K562 (cell line): ENCODE measurements at regions not wholly inside any gene's neighbourhood (a gene's known extent, or its start where the extent isn't known, plus 50 kb on each side); places are given as distances from the start of the nearest gene placed in this dataset.

Experiments
- ATAC-seq: fragments of 200-7000 bp; cut with Tn5 transposase; 3 replicates; pipeline ENCODE4 v1.9.1; 2020; ENCODE audit warnings: moderate library complexity
- BruUV-seq: library from RNA; stranded (reverse); fragments of 400-500 nt; replicated peaks from 2 replicates; lab custom pipeline; 2021; lab: Mats Ljungman, UMichigan
- CTCF ChIA-PET: fragments of 300-600 bp; formaldehyde crosslinking; extraction: SDS; loops from one replicate; lab custom pipeline; 2021; ENCODE audit warnings: low intra/inter-chr PET ratio; lab: Yijun Ruan, JAX
- POLR2A ChIA-PET: fragments of 300-600, 350-650 bp; sonication (Branson Sonifier 250); formaldehyde crosslinking; extraction: SDS; loops from one replicate; lab custom pipeline; 2021; ENCODE audit warnings: antibody characterized with exemption, inconsistent platforms; lab: Yijun Ruan, JAX
- DNase-seq, 4 experiments: peaks; one replicate each; pipeline versions ENCODE4 v3.0.0 to v3.0.0-alpha.2; 2011 to 2018; ENCODE audit warnings: low spot score in 3 of 4, mixed read lengths in 3 of 4; ENCODE audit errors: extremely low read depth in 1 of 4
- FAIRE-seq: peaks from 2 replicates; lab custom pipeline; 2011; peaks lifted over from hg19 to GRCh38; lab: Jason Lieb, UNC
- H2AFZ ChIP-seq: 2 replicates; pipeline ENCODE4 v1.6.0; 2011; ENCODE audit warnings: low read depth, low read length, control low read depth, inconsistent platforms
- H3K27ac ChIP-seq: fragments of 200-600 bp; 3 replicates; pipeline ENCODE4 v1.8.0; 2011; ENCODE audit warnings: low read depth, mild to moderate bottlenecking, control low read depth, inconsistent platforms, low read length, moderate library complexity, mixed read lengths; ENCODE audit errors: extremely low read depth
- H3K27me3 ChIP-seq, 2 experiments: fragments of 300-600 bp in 1 of 2; 2 replicates in 1 of 2; 3 replicates in 1 of 2; pipeline versions ENCODE4 v1.6.0 to v1.8.0; 2011; ENCODE audit warnings: inconsistent platforms in 2 of 2, low read length in 2 of 2, mild to moderate bottlenecking in 1 of 2, mixed read lengths in 1 of 2, moderate library complexity in 1 of 2; ENCODE audit not compliant: control insufficient read depth in 2 of 2, insufficient read depth in 2 of 2
- H3K36me3 ChIP-seq: fragments of 300-600 bp; 3 replicates; pipeline ENCODE4 v1.8.0; 2011; ENCODE audit warnings: mild to moderate bottlenecking, low read length, inconsistent platforms; ENCODE audit not compliant: control insufficient read depth, insufficient read depth
- H3K4me1 ChIP-seq, 2 experiments: fragments of 200-600 bp in 1 of 2; replicated peaks in 1 of 2; 2 replicates in 1 of 2; 3 replicates in 1 of 2; pipeline versions ENCODE4 v1.5.1 to v1.8.0; 2011; ENCODE audit warnings: inconsistent platforms in 2 of 2, low read length in 2 of 2, mild to moderate bottlenecking in 1 of 2, mixed read lengths in 1 of 2, moderate library complexity in 1 of 2; ENCODE audit not compliant: control insufficient read depth in 2 of 2, insufficient read depth in 2 of 2
- H3K4me2 ChIP-seq: 2 replicates; pipeline ENCODE4 v1.6.1; 2011; ENCODE audit warnings: low read length, control low read depth, inconsistent platforms, mixed read lengths; ENCODE audit not compliant: insufficient read depth
- H3K4me3 ChIP-seq: fragments of 200-600 bp; sonication (generic), shearing (Covaris generic); 2 replicates; pipeline ENCODE4 v1.5.1; 2016; ENCODE audit warnings: control low read depth, inconsistent platforms
- H3K79me2 ChIP-seq: fragments of 200-600 bp; 3 replicates; pipeline ENCODE4 v1.8.0; 2011; ENCODE audit warnings: low read length, inconsistent platforms; ENCODE audit not compliant: control insufficient read depth, insufficient read depth
- H3K9ac ChIP-seq, 2 experiments: 2 replicates each; pipeline versions ENCODE4 v1.6.0 to v1.6.1; 2011; ENCODE audit warnings: low read depth in 2 of 2, low read length in 2 of 2, control low read depth in 1 of 2, inconsistent platforms in 1 of 2, mild to moderate bottlenecking in 1 of 2, mixed read lengths in 1 of 2; ENCODE audit not compliant: insufficient read depth in 1 of 2
- H3K9me1 ChIP-seq: one replicate; pipeline ENCODE4 v1.6.0; 2011; ENCODE audit warnings: inconsistent platforms, mild to moderate bottlenecking, low read length, moderate library complexity; ENCODE audit not compliant: control insufficient read depth, insufficient read depth
- H3K9me3 ChIP-seq: replicated peaks from 2 replicates; pipeline ENCODE4 v1.5.1; 2011; ENCODE audit warnings: low read depth, low read length, inconsistent platforms; ENCODE audit not compliant: control insufficient read depth, insufficient read depth
- H4K20me1 ChIP-seq: replicated peaks from 2 replicates; pipeline ENCODE4 v1.6.1; 2011; ENCODE audit warnings: low read length, inconsistent platforms, mixed read lengths; ENCODE audit not compliant: control insufficient read depth, insufficient read depth
- ARID3A ChIP-seq: IDR thresholded peaks from 2 replicates; pipeline ENCODE4 v1.6.1; 2012; ENCODE audit warnings: low read depth, low read length, improper control_type of control experiment, borderline replicate concordance
- DACH1 ChIP-seq: fragments of 450-650 bp; IDR thresholded peaks from 2 replicates; pipeline ENCODE4 v1.6.1; 2018; ENCODE audit not compliant: partially characterized antibody
- DNMT1 ChIP-seq: fragments of 450-650 bp; IDR thresholded peaks from 2 replicates; pipeline ENCODE4 v1.6.1; 2016; ENCODE audit warnings: antibody characterized with exemption, mild to moderate bottlenecking
- EWSR1 ChIP-seq: fragments of 450-650 bp; IDR thresholded peaks from 2 replicates; pipeline ENCODE4 v1.6.1; 2018; ENCODE audit warnings: borderline replicate concordance, mild to moderate bottlenecking, low read depth, moderate library complexity; ENCODE audit not compliant: partially characterized antibody
- FIP1L1 ChIP-seq: fragments of 200-400 bp; formaldehyde crosslinking; IDR thresholded peaks from 2 replicates; pipeline ENCODE4 v1.6.1; 2018; ENCODE audit warnings: mild to moderate bottlenecking, low read depth, low read length; ENCODE audit not compliant: poor library complexity, severe bottlenecking
- KAT8 ChIP-seq: fragments of 450-650 bp; IDR thresholded peaks from 2 replicates; pipeline ENCODE4 v1.6.1; 2016; ENCODE audit warnings: low read depth, mild to moderate bottlenecking
- KDM5B ChIP-seq: fragments of 200-600 bp; sonication (generic); IDR thresholded peaks from 2 replicates; pipeline ENCODE4 v1.6.1; 2012; ENCODE audit warnings: low read depth, mild to moderate bottlenecking, moderate library complexity, low read length, control low read depth, inconsistent platforms; ENCODE audit not compliant: insufficient replicate concordance
- NR2F6 ChIP-seq: fragments of 450-650 bp; formaldehyde crosslinking; IDR thresholded peaks from 2 replicates; pipeline ENCODE4 v1.4.0; 2020; ENCODE audit warnings: mild to moderate bottlenecking
- NUFIP1 ChIP-seq: fragments of 450-650 bp; IDR thresholded peaks from 2 replicates; pipeline ENCODE4 v1.6.1; 2018; ENCODE audit not compliant: partially characterized antibody
- ZNF444 ChIP-seq: fragments of 250-450 bp; sonication (Bioruptor Pico); IDR thresholded peaks from 2 replicates; pipeline ENCODE4 v1.4.0; 2020; ENCODE audit warnings: mild to moderate bottlenecking, moderate library complexity
- ZNF707 ChIP-seq: fragments of 250-450 bp; sonication (Bioruptor Pico); conservative IDR thresholded peaks from 2 replicates; pipeline ENCODE4 v1.8.0; 2022; ENCODE audit warnings: inconsistent platforms, mild to moderate bottlenecking, moderate library complexity
- WGBS: fragments of 100-300 bp; shearing (Covaris generic); methylation state at CpG from one replicate; pipeline ENCODE4 v1.1.6; 2016; ENCODE audit warnings: low coverage, mixed read lengths; ENCODE audit not compliant: insufficient coverage; ENCODE audit errors: missing lambda C conversion rate; 5-methylcytosine and 5-hydroxymethylcytosine counted together
- in situ Hi-C: fragments of 300-500 bp; cut with MboI; formaldehyde crosslinking; loops from 4 replicates; pipeline ENCODE4 v1.15.0; 2018; ENCODE audit warnings: inconsistent platforms, mixed read lengths
- intact Hi-C: fragments of 100-400 bp; cut with micrococcal nuclease; formaldehyde crosslinking; loops from 2 replicates; pipeline ENCODE4 v1.14.2; 2022
- TF ChIP-seq, protein P1 (sequence below): fragments of 250-450 bp; sonication (Bioruptor Pico); IDR thresholded peaks from 2 replicates; pipeline ENCODE4 v1.5.0; 2022; ENCODE audit warnings: mild to moderate bottlenecking

DNA sequence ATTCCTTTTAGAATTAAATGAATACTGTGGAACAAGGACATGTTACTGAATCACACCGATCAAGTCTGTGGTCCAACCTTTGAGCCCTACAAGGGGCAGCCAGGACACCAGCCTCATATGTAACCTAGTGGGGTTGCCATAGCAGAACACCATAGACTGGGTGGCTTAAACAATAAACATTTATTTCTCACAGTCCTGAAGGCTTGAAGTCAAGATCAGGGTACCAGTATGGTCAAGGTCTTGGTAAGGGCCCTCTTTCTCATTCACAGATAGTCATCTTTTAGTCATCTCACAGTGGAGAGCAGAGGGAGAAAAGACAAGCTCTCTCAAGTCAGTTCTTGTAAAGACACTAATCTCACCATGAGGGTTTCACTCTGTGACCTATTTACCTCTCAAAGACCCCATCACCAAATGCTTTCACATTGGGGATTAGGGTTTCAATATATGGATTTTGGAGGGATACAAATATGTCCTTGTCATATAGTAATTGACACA is 422.5 kb downstream of the GADD45G start:
- CTCF ChIA-PET: no interaction called here
- POLR2A ChIA-PET: no interaction called here
- no TSS peak for BruUV-seq
- in situ Hi-C loops: no loop called here
- H2AFZ ChIP-seq: no peak overlapping the region
- H3K27ac ChIP-seq: no peak overlapping the region
- FAIRE-seq (no peak), DNase-seq (no peak), ATAC-seq (no peak)
- TF ChIP-seq, protein P1, sequence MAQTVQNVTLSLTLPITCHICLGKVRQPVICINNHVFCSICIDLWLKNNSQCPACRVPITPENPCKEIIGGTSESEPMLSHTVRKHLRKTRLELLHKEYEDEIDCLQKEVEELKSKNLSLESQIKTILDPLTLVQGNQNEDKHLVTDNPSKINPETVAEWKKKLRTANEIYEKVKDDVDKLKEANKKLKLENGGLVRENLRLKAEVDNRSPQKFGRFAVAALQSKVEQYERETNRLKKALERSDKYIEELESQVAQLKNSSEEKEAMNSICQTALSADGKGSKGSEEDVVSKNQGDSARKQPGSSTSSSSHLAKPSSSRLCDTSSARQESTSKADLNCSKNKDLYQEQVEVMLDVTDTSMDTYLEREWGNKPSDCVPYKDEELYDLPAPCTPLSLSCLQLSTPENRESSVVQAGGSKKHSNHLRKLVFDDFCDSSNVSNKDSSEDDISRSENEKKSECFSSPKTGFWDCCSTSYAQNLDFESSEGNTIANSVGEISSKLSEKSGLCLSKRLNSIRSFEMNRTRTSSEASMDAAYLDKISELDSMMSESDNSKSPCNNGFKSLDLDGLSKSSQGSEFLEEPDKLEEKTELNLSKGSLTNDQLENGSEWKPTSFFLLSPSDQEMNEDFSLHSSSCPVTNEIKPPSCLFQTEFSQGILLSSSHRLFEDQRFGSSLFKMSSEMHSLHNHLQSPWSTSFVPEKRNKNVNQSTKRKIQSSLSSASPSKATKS (CRISPR knock-in tag): no peak
- TF ChIP-seq DNMT1 (no peak), NUFIP1 (no peak), DACH1 (no peak), FIP1L1 (no peak), EWSR1 (no peak), KDM5B (no peak), ARID3A (no peak), ZNF444 (CRISPR knock-in tag) (no peak), KAT8 (no peak), NR2F6 (CRISPR knock-in tag) (no peak), ZNF707 (CRISPR knock-in tag) (no peak)
- no peaks in the 10 kb centered on the region for H3K36me3 ChIP-seq
- H3K4me1 ChIP-seq: no peaks in the 10 kb centered on the region
- H4K20me1 ChIP-seq: no peaks in the 10 kb centered on the region
- H3K9me1 ChIP-seq: no peaks in the 10 kb centered on the region
- H3K9ac ChIP-seq: no peak overlapping the region
- no peak overlapping the region for H3K4me3 ChIP-seq
- intact Hi-C loops: no loop called here
- no peaks in the 10 kb centered on the region for H3K9me3 ChIP-seq
- no peak overlapping the region for H3K4me2 ChIP-seq
- WGBS: 0% methylated on average over 1 of the region's 1 CpG
- no peaks in the 10 kb centered on the region for H3K27me3 ChIP-seq
- no peaks in the 10 kb centered on the region for H3K79me2 ChIP-seq
